ENCODE measurements at regions not wholly inside any gene's neighbourhood (a gene's known extent, or its start where the extent isn't known, plus 50 kb on each side); places are given as distances from the start of the nearest gene placed in this dataset.

DNA sequence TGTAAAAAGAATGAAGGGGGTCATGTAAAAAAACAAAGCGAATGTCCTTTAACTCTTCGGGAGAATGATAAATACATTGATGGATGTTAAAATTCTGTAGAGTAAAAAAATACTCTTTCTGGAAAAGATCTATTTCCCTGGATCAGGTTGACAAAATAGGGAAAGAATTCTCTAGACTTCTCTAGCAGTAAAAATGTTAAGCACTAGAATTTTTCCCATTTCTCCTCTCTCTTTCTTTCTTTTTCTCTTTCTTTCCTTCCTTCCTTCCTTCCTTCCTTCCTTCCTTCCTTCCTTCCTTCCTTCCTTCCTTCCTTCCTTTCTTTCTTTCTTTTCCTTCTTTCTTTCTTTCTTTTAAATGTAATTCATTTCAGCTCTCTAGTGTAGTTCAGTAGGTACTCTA is 552.5 kb downstream of the LRFN5 start:
- no peak for DNase-seq

DNA sequence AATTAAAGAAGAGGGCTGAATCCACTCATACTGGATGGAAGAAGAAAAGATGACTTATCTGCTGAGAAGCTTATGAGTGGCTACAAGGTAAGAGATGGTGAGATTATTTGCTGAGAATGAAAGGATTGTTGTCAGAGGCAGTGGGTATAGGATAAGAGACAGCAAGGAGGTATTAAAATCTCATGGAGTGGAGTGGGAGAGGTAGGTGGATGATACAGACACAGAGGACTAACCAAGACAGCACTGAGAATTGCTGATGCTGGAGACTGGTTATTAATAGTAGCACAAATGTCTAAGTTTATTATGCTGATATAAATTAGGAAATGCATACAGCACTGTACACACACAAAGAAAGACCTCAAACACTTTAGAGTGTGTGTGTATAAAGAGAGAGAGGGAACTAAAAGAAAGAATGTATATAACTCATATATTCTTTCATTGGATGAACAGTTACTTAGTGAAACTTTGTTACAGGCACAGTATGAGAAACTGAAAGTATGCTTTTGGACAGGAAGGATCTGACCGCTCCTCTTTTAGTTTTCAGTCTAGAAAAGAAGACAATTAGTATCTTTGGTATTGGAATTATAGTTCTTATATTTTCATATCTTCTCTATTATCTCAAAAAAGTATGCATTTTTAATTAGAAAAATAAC is 543.1 kb downstream of the LRFN5 start:
- DNase-seq = no peak

DNA sequence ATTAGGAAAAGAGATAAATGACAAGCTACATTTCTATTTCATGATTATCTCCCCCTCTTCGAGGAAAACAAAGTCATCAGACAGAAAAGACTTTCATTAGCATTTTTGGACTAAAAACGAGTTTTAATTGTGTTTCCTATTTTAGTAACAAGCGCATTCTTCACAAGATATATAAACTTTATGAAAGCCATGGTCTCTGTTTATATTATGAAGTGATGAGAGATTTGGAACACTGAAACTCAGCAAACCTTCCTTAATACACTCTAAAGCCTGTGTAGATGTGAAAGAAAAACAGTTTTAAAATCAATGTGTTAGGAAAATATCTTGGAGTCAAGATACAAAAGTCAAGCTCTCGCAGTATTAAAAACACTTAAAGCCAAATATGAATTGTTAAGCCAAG is 539.1 kb downstream of the LRFN5 start:
- no peak for DNase-seq

DNA sequence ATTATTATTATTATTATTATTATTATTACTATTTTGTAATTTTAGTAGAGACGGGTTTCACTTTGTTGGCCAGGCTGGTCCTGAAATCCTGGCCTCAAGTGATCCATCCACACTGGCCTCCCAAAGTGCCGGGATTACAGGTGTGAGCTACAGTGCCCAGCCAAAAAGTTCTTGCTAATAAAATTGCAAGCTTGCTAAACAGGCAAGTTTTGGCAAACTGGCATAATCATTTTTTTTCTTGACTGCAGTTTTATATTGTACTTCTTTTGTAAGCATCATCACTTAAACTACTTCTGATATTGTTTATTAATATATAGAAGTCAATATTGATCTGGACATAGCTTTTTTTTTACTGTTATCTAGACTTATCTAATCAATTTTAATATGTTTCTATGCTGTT is 536.4 kb downstream of the LRFN5 start:
- DNase-seq = no peak

DNA sequence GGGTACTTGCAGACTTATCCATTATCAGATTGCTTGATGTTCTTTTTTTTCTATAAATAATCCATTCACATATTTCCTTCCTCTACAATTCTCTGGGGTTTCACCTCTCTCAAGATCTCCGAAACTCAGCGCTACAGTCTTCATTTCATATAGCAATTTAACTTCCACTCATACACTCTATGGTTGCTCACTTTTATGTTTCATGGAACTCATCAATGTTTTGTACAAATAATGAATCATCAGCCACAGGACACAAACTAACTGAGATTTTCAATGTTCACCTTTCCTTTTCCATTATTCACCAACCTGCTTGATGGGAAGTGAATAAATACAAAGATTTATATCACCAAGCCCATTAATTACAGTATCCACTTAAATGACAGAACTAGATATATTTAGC is 534.7 kb downstream of the LRFN5 start:
- DNase-seq = no peak

DNA sequence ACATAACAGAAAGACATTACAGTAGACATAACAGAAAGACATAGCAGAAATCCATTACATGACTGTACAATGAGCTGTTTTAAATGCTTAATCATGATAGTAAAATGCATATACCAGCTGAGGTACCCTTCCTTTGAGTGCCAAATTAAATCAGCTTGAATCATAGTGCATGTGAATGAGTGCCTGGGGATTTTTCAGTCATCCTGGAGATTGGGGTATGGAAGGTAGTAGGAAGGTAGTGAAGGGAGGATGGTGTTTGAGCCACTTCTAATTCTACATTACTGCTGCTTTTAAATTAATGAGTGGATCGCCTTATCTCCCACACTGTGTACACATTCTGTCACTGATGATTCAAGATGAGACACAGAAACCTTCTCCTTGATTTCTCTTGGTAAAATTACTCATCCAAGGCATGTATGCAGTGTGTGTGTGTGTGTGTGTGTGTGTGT is 534.2 kb downstream of the LRFN5 start:
- DNase-seq = no peak

DNA sequence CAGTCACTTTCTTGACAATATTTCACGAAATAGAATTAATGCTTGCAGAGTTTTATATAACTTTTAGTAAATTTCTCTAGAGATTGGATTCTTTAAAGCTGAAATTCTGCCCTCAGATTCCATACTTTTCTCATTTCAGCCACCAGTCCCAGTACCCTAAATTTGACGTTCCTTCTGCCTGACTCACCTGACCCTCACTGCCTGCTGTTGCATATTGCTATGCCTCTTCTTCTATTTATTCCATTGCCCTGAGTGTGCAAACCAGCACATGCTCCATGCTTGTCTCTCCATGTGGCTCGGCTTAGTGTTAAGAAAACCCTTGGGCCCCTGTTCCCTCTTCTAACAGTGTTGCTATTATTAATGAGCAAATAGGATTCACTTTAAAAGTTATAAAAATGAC is 533.3 kb downstream of the LRFN5 start:
- no peak for DNase-seq

DNA sequence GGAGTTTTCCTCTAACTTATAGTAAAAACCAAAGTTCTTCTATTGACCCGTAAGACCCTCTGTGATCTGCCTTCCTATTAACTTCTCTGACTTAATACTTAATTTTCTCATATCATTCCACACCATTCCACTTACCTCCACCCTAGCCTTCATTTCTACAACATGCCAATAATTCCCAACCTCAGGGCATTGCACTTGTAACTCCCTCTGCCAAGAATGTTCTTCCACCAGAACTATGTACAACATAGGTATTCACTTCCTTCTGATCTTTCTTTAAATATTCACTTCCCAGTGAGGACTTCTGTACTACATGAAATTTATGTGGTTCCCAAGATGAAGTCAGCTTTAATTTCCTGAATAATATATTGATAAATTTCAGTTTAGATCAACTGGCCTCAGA is 531.7 kb downstream of the LRFN5 start:
- no peak for DNase-seq

DNA sequence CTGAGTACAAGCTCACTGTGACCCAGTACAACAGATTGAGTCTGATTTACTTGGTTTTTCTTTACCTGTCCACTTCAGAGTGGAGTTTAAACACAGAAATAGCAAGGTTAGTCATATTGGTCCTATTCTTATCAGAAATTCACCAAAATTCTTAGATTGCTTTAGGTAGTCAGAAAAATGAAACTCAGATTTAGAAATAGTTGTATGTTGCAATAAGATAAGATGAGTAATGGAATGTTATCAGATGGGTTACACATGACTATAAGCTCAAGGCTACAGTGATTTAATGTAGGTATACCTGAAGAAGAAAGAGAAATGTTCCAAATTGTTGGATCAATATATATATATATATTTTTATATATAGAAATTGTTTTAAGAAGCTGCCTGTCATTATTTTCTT is 524.1 kb downstream of the LRFN5 start:
- DNase-seq = no peak

DNA sequence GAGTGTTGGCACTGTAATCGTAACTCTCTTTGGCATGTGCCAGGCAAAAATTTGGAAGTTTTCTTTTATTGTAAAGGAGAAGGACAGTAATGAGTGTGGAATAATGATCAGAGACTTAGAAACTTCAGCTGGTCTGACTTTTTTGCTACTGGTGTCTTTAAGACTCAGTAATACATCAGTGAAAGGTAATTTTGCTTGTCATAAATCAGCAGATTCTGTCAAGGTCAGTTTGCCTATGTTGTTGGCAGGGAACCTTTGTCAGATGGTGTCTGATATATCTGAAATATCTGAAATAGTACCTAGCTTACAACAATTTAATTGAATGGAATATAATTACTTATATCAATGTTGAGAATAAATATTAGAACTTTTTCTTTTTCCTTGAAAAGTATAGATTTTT is 516.9 kb downstream of the LRFN5 start:
- no peak for DNase-seq

DNA sequence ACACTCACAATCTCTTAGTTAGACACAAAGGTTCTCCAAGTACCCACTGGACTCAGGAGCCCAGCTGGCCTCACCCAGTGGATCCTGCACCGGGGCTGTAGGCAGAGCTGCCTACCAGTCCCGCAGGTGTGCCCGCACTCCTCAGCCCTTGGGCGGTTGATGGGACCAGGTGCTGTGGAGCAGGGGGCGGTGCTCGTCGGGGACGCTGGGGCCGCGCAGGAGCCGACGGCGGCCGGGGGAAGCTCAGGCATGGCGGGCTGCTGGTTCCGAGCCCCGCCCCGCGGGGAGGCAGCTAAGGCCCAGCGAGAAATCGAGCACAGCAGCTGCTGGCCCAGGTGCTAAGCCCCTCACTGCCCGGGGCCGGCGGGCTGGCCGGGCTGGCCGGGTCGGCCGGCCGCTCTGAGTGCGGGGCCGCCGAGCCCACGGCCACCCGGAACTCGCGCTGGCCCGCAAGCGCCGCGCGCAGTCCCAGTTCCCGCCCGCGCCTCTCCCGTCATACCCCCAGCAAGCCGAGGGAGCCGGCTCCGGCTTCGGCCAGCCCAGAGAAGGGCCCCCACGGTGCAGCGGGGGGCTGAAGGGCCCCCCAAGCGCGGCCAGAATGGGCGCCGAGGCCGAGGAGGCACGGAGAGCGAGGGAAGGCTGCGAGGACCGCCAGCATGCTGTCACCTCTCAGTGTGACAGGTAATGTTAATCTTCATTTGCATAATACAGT is 506.8 kb downstream of the LRFN5 start:
- DNase-seq = no peak

DNA sequence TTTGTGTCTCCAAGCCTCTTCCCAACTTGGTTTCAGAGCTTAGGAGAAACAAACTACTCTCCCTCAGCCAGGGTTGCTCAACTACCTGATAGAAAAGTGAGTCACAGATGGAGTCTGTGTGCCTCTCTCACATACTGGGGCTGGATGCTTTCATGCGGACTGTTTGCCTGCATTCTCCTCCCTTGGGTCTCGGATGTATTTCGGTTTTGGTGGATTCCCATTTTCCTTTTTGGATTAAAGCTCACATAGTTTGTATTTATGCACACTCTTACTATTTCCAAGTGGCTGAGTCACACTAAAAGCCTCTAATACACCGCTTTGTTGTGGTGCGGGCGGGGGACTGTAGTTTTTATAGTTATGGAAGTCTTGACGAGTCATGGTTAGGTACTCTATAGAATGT is 505.4 kb downstream of the LRFN5 start:
- DNase-seq = no peak

DNA sequence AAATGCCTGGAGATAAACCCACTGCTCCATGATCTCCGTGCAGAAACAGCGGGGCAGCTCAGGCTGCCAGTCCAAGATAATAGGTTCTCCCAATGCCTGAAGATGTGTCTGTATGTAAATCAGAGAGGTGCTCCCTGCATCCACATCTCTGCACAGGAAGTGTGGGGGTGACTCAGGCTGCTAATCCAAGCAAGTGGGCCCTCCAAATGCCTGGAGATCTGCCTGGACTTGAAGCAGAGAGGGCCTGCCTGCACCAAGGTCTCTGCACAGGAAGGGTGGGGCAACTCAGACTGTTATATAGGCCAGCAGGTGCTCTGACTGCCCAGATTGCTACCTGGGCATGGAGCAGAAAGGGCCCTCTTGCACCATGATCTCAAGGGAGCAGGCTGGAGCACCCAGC is 504.7 kb downstream of the LRFN5 start:
- no peak for DNase-seq

DNA sequence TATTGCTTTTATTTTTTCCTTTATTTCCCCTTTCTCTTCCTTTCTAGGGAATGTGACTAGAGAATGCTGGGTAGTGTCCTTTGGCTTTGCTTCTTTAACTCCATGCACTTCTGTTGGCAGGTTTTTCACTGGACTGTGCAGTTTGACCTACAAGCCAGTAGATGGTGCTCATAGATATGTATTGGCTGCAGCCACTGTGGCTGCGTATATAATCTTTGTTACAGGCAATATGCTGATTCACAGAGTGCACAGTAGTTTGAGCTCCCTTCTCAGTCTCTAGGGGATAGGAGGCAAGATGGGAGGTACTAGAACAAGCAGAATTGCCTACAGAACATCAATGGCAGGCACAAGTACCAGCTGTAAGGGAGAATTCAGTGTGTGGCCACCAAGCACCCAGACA is 503.5 kb downstream of the LRFN5 start:
- DNase-seq = peak; percentile 56 to 70

DNA sequence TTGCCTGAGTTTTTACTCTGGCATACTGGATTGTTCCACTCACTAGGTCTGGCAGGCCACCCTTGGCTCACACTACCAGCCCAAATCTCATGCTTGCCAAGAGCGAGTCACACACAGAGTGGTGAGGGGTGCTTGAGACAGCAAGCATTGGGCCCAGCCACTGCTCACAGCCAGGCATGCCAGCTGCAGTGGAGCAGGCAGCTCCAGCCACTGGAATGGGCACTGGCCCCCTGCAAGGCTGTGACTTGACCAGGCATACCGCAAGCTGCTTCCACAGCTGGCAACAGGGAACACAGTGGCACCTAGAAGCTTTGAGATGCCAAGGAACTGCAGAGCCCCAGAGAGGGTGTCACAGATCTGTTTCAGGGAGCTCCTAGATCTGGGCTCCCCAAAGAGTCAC is 488.5 kb downstream of the LRFN5 start:
- no peak for DNase-seq

DNA sequence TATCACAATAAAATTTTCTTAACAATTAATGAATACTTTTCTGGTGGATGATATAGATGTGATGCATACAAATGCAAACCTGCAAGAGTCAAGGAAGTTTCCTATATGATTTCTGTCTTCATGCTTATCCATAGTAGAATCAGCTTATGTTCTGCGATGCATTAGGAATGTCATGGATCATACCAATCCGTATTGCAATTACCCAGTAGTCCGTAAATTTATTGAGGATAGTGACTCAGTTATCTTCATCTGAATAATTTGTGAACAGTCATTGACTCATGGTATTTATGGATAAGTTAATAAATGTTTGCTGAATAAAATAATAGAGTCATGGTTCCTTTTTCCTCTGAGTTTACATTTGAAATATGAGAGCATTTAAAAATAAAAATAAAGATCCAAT is 483.4 kb downstream of the LRFN5 start:
- no peak for DNase-seq

DNA sequence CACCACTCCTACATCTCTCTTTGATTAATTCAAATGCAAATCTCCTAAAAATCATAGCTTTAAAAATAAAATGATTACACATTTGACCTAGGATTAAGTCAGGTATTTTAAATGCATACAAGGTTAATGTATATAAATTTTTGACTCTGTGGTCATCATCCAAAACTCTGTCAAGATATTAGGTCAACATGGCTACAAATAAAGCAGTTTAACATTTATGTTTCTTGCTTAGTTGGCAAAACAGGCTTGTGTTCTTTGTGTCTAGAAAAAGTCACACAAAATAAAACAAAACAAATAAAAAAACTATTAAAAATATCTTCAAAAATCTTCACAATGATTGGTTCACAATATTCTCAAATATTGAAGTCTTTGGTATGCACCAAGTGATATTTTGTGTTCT is 473.2 kb downstream of the LRFN5 start:
- DNase-seq = no peak

DNA sequence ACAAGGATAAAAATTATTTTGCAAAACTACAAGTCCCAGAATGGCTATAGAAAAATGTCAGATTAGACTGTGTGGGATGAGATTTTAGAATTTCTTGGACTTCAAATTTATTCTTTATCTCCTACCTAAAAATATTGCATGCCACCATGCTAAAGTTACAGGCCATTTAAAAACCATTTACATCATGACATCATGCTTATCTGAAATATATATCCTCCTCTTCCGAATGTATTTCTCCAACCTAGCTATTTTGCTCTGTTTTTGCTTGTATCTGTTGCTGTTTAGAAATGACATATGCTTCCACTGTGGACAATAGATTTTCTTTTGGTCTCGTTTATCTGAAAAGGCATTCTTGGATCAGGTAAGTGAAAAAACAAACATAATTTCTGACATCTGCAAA is 471.7 kb downstream of the LRFN5 start:
- no peak for DNase-seq

DNA sequence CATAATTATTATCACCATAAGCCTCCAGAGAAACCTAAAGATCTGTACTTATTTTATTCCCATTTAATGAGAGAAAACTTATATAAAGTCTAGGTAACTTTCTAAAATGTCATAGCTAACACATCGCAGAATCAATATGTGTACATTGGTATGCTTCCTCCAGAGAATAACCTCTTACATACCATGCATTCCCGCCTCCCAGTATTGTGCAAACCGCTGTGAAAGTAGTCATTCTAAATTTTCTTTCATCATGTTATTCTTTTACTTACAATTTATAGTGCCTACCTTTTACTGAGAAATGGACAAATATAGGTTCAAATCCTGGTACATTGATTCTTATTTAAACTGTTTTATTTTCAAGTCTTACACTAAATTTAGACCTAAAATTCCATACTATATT is 463.4 kb downstream of the LRFN5 start:
- no peak for DNase-seq

DNA sequence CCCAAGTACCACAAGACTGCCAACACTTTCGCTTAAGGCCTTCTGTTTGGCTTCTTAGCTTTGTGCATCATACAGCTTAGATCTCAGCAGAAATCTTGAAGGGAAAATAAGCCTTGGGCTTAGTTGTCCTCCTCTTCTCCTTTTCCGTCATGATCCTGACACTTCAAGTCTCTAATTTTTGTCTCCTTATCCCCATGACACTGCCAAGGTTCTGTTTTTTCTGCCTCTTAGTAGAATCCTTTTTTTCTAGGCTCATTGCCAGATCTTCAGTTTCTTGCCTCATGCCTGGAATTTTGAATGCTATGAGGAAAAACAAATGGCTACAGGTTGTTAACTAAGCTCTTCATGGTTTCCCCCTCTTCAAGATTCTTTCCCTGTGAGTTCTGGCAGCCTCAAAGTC is 450.4 kb downstream of the LRFN5 start:
- no peak for DNase-seq

DNA sequence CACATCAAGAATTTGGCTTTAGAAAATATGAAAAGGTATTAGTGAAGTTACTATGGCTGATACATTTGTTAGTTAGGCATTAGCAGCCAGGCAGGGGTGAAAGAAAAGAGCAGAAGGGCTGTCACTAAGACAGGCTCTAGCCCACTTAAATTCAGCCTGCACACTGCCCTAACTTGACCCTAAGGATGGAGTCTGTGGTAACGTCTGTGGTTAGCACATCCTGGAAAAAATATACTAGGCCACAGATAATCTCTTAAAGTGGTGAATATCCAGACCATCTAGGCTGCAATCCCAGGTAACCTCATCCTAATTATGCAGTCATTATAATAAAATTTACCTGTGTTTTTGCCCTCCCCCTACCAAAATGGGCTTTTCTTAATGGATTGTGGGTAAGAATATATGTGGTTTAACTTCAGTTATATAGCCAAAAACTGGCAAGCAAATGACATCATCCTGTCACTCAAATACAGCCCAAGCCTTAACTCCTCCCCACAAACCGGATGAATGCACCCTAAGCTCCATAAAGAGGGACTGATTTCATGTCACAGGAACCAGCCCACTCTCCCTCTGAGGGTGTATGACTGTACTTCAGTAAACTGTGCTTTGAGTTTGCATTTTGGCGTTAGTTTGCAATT is 440.9 kb downstream of the LRFN5 start:
- DNase-seq = no peak

DNA sequence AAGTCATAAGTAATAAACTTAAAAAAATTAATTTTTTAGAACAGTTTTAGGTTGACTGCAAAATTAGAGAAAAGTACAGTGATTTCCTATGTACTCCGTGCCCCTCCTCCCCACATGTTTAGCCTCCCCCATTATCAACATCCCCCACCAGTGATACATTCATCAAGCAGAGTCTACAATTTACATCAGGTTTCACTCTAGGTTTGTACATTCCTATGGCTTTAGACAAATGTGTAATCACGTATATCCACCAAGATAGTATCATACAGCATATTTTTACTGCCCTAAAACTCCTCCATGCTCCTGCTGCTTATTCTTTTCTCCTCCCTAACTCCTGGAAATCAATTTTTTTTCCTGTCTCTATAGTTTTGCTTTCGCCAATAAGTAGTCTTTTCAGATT is 438.7 kb downstream of the LRFN5 start:
- DNase-seq = no peak

DNA sequence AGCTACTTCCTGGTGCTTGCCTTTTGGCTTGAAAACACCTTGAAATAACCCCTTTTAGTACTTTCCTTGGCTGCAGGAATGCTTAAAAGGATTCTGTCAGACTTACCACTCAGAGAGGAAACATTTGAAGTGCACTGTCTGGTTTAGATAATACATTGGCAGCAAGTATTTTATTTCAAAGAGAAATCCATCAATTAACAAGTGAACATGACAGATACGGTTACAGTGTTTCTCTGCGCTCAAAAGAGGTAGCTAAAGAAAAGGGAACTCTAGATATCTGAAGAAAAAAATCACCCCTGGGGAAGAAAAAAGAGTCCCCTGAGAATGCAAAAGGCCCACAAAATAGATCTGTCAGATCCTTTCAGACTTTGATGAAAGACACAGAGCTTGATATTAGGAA is 421.9 kb downstream of the LRFN5 start:
- no peak for DNase-seq

DNA sequence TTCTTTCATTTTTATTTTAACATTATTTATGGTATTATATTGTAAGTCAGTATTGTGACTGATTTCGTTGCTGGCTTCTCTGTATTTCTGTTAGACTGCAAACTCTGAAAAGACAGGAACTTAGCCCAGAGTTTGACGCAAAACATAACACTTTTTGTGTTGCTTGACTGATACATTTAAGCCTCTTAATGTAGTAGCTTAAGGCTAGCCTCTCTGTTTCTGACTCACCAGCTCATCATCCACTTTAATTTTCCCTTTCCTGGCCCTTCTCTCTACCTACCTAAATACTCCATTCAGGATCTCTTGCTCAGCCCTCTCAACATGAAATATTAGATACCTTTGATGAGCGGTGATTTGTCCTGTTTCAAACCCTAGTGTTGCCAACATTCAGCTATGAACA is 420.6 kb downstream of the LRFN5 start:
- DNase-seq = no peak

DNA sequence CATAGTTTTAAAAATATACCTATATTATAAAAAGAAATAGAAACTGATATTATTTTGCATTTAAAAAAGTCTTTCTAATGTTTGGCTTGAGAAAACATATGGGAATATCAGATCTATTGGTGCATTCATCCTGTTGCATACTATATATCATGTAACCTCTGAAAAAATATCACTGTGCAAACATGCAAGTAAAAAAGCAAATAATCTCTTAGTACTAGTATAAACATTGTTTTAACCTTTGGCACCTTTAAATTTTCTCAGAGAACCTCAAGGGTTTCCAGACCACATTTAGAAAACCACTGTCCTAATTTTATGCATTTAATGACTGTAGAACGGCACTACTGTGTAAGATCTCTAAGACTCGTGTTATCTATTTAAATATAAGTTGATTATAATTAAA is 416.8 kb downstream of the LRFN5 start:
- DNase-seq = no peak
